Rectal smooth muscle tissue (tissue), 1 donor: ENCODE measurements at regions not wholly inside any gene's neighbourhood (a gene's known extent, or its start where the extent isn't known, plus 50 kb on each side); places are given as distances from the start of the nearest gene placed in this dataset.

Experiments
- H3K27ac ChIP-seq: one replicate; pipeline ENCODE4 v1.7.0; 2013; ENCODE audit warnings: low read depth, low read length, inconsistent platforms
- H3K27me3 ChIP-seq: one replicate; pipeline ENCODE4 v1.7.0; 2013; ENCODE audit warnings: low read length; ENCODE audit not compliant: control insufficient read depth, insufficient read depth
- H3K36me3 ChIP-seq: one replicate; pipeline ENCODE4 v1.7.0; 2013; ENCODE audit warnings: low read length; ENCODE audit not compliant: control insufficient read depth, insufficient read depth
- H3K4me1 ChIP-seq: one replicate; pipeline ENCODE4 v1.7.0; 2013; ENCODE audit warnings: low read length; ENCODE audit not compliant: control insufficient read depth, insufficient read depth
- H3K4me3 ChIP-seq: one replicate; pipeline ENCODE4 v1.7.0; 2013; ENCODE audit warnings: low read length
- H3K9ac ChIP-seq: one replicate; pipeline ENCODE4 v1.7.0; 2013; ENCODE audit warnings: low read length

DNA sequence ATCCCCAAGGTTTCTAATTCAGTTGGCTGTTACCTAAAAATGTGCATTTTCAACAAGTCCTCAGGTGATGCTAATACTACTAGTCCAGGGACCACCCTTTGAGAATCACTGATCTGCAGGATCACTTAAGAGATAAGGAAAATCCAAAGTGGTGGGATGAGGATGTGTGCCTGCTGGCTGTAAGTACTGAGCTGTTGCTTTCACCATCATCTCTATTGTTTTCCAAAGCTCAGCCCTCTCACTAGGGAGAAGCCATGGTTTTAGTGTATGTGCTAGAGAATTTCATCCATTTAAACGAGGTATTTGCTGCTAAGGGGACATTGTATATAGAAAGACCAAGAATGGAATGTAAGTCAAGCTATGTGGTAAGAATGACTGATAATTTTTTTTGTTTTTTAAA is 202.3 kb downstream of the KIF21A start:
- no peak overlapping the region for H3K9ac ChIP-seq
- no peaks in the 10 kb centered on the region for H3K36me3 ChIP-seq
- H3K27ac ChIP-seq = no peak overlapping the region
- H3K4me3 ChIP-seq = no peak overlapping the region
- no peaks in the 10 kb centered on the region for H3K27me3 ChIP-seq
- peaks cover 3% of the 10 kb centered on the region for H3K4me1 ChIP-seq

DNA sequence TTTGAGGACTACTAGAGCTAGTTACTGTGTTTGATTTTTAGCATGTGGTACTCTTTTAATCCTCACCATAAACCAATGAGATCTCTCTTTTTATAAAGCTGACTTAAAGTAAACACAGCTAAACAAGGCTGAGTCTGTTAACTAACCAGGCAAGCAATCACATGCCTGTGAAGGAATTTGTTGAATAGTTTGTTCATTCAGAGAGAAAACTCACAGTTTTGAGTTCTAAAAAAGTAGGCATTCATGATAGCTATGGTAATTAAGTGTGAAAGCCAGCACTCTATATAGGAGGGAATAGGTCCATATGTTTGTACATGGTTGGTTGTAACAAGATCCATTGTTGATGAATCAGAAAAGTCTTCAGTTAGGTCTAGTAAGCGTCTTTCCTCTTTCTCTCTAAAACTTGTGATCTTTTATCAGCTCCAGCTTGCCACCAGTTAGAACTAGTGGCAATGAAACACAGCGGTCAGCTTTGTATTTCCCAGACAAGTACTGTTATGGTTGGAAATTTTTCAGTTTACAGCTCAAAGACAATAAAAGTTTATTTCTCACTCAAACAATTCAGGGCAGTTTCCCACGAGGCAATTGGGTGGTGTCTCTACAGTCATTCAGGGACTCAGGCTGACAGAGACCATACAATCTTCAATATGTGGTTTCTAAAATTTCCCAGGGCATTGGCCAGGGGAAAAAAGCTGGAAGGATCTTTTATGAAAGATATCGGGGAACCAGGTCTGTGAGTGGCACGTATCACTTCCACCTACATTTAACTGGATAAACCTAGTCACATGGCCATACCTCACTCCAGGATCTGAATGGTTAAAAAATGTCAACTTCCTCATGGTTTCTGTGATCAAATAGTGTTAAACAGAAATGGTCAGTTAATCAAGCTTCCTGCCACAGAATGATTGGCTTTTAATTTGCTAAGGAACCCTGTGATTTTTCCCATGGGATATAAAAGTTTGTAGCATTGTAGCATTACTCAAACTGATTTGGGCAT is 203.1 kb downstream of the KIF21A start:
- Histone ChIP-seq H3K36me3 (no peaks in the 10 kb centered on the region), H3K27me3 (no peaks in the 10 kb centered on the region), H3K27ac (no peak overlapping the region), H3K9ac (no peak overlapping the region), H3K4me3 (no peak overlapping the region), H3K4me1 (peaks cover 3% of the 10 kb centered on the region)

DNA sequence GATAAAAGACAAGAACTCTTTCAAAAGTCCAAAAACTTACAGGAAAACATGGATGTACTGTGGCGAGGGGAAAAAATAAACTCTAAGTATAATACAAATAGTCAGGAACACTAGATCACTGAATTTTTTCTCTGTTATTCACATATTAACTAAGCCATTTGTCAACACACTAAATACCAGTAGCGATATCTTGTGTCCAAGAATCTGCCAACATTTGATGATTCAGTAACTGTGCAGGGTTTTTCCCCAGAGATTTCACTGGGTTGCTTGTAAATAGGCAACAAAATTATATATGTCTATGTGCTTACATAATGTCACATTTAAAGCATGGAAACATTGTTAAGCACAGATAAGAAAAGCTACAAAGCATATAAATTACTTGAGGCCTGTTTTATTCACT is 205.9 kb downstream of the KIF21A start:
- Histone ChIP-seq H3K4me1 (peaks cover 3% of the 10 kb centered on the region), H3K4me3 (no peak overlapping the region), H3K27me3 (no peaks in the 10 kb centered on the region), H3K27ac (no peak overlapping the region), H3K9ac (no peak overlapping the region), H3K36me3 (no peaks in the 10 kb centered on the region)

DNA sequence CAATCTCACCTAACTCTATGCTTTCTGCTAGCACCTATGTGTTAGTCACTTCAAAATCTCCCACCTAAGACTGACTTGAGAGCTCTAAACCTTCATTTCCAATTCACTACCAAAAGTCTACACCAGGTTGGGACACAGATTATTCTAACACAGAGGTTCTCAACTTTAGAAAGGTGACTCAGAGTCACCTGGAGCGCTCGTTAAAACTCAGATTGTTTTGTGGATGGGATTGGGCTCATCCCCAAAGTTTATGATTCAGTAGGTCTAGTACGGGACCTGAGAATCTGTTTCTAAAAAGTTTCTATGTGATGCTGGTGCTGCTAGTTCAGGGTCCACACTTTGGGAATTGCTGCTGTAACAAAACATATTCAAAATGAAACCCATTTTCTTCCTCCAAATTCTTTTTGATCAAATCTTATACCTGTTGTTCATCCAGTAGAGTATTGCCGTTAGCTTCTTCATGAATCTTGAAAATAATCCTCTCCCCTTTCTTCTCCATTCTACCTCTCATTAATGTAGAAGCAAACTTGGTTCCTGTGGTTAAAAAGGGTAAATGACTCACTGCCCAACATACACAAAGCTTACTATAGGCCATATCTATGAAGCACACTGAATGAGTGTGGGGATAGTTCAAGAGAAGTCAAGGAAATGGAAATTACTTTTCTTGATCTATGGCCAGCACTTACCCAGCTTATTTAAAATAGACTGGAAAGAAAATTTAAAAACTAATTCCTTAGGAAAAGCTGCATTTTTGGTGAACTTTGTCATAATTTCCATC is 206.7 kb downstream of the KIF21A start:
- Histone ChIP-seq H3K4me1 (peaks cover 3% of the 10 kb centered on the region), H3K4me3 (no peak overlapping the region), H3K36me3 (no peaks in the 10 kb centered on the region), H3K9ac (no peak overlapping the region), H3K27ac (no peak overlapping the region), H3K27me3 (no peaks in the 10 kb centered on the region)

DNA sequence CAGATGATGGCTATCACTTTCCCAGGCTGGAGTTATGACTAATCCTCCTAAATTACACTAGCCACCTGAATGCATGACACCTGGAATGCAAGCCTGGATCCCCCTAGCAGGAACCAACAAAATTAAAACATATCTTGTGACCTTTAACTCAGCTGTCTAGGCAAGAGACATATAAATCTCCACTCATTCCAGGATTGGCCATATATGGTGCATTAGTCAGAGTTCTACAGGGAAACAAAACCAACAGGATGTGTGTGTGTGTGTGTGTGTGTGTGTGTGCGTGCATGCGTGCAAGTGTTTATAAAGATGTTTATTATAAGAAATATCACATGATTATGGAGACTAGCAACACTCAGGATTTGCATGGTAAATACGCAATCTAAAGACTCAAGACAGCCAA is 212.8 kb downstream of the KIF21A start:
- Histone ChIP-seq H3K27me3 (no peaks in the 10 kb centered on the region), H3K36me3 (no peaks in the 10 kb centered on the region), H3K4me1 (no peaks in the 10 kb centered on the region), H3K27ac (no peak overlapping the region), H3K9ac (no peak overlapping the region), H3K4me3 (no peak overlapping the region)

DNA sequence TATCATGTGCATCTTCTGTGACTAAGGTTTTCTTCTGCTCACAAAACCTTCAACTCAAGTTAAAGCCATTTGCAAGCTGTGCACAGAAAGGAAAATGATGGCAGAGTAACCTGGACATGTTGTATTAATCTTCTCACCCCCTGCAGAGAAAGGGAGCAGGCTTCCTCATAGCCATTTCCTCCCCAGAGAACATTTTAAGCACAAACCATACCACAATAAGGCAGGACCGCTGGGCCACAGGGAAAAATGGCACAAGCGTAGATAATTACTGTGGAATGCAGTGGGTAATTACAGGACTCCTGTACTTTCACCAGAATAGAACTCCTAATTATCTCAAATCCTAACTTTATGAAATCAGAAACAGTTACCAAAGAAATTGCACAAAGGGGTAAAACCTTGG is 215.7 kb downstream of the KIF21A start:
- H3K27me3 ChIP-seq = no peaks in the 10 kb centered on the region
- H3K4me3 ChIP-seq = no peak overlapping the region
- no peak overlapping the region for H3K27ac ChIP-seq
- H3K4me1 ChIP-seq = no peaks in the 10 kb centered on the region
- no peaks in the 10 kb centered on the region for H3K36me3 ChIP-seq
- H3K9ac ChIP-seq = no peak overlapping the region

DNA sequence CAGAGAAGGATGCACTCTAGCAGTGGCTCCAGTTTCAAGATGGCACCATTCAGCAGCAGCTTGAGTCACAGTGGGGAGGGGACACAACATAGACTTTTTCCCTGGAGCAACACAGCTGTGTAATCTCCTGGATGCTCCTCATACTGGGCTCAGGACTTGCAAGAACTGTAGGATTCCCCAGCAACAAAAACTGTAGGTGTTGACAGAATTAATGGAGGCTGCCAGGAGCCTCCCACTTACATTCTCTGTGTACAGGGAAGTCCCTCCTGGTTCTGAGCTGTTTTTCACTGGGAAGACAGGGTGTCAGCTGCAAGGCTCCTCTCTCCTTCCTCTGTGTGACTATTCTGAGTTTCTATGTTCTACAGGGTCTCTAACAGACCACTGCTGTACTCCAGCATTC is 217.9 kb downstream of the KIF21A start:
- no peaks in the 10 kb centered on the region for H3K27me3 ChIP-seq
- no peak overlapping the region for H3K4me3 ChIP-seq
- no peaks in the 10 kb centered on the region for H3K36me3 ChIP-seq
- H3K9ac ChIP-seq = no peak overlapping the region
- no peaks in the 10 kb centered on the region for H3K4me1 ChIP-seq
- H3K27ac ChIP-seq = no peak overlapping the region

DNA sequence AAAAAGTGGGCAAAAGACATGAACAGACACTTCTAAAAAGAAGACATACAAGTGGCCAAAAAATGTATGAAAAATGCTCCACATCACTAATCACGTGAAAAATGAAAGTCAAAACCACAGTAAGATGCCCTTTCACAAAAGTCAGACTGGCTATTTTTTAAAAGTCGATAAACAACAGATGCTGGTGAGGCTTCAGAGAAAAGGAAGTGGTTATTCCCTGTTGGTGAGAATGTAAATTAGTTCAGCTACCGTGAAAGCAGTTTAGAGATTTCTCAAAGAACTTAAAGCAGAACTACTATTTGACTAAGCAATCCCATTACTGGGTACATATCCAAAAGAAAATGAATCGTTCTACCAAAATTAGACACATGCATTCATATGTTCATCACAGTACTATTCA is 237.0 kb downstream of the KIF21A start:
- H3K27me3 ChIP-seq = no peaks in the 10 kb centered on the region
- no peak overlapping the region for H3K4me3 ChIP-seq
- no peak overlapping the region for H3K9ac ChIP-seq
- H3K27ac ChIP-seq = no peak overlapping the region
- no peaks in the 10 kb centered on the region for H3K4me1 ChIP-seq
- H3K36me3 ChIP-seq = no peaks in the 10 kb centered on the region

DNA sequence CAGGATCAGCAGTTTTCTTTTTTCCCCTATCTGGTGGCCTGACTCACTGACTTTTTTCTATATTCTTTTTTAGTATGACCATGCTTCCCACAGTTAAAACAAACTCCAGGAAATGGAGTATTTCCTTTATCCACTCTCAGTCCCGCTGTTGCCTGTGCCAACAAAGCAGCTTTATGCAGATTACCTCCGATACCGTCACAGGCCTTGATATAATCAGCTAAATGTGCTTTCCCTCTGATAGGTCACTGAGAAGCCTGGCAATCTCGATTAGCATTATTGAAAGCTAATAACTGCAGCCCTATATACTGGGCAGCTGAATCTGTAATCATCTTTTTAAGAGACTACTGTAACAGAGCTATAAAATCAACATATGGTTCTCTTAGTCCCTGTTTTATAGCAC is 243.6 kb downstream of the KIF21A start:
- no peaks in the 10 kb centered on the region for H3K36me3 ChIP-seq
- no peak overlapping the region for H3K4me3 ChIP-seq
- no peak overlapping the region for H3K9ac ChIP-seq
- H3K27me3 ChIP-seq = no peaks in the 10 kb centered on the region
- no peak overlapping the region for H3K27ac ChIP-seq
- no peaks in the 10 kb centered on the region for H3K4me1 ChIP-seq

DNA sequence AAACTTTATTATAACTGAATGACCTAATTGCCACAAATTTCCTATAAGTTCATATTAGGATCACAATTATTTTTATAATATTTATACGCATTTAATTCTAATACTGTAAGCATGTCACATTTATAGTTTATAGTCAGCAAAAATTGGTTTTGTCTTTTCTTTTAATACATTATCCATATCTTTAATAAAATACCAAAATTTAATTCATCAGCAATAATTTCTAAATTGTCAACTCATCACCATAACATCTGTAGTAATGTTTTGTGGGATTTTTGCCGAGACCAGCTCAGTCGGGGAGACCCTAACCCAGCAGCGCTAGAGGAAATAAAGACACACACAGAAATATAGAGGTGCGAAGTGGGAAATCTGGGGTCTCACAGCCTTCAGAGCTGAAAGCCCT is 254.2 kb downstream of the KIF21A start:
- Histone ChIP-seq H3K4me3 (no peak overlapping the region), H3K36me3 (no peaks in the 10 kb centered on the region), H3K4me1 (no peaks in the 10 kb centered on the region), H3K9ac (no peak overlapping the region), H3K27me3 (no peaks in the 10 kb centered on the region), H3K27ac (no peak overlapping the region)

DNA sequence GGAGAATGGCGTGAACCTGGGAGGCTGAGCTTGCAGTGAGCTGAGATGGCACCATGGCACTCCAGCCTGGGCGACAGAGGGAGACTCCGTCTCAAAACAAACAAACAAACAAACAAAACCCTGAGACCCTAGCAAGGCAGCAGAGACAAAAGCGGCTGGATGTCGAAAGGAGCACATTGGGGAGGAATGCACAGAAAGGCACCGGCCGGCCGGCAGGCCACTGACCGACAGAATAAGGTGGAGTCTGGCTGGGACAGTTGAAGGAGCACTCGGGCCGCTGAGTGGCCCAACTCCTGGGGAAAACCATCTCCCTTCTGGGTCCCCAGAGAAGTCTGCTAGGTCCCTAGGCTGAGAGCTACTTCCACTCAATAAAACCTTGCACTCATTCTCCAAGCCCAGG is 256.2 kb downstream of the KIF21A start:
- Histone ChIP-seq H3K27ac (no peak overlapping the region), H3K9ac (no peak overlapping the region), H3K36me3 (no peaks in the 10 kb centered on the region), H3K4me3 (no peak overlapping the region), H3K4me1 (no peaks in the 10 kb centered on the region), H3K27me3 (no peaks in the 10 kb centered on the region)

DNA sequence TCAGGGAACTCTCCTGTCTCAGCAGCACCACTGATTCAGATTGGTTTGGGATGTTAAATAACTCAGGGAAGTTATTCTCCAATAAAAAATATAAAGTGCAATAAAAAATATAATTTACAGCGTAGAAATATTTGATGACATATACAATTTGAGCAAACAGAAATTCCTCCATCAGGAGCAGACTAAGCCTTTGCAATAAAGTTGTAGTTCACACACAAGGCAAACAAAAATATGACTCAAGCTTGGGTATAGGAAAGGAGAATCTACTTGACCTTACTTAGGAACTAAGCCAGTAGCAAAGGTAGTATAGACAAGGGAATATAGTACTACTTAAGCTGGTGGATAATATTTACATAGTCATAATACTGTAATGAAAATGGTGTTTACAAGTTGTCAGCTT is 264.1 kb downstream of the KIF21A start:
- Histone ChIP-seq H3K36me3 (no peaks in the 10 kb centered on the region), H3K4me1 (no peaks in the 10 kb centered on the region)

More for the DNA sequence above, 264.1 kb downstream of the KIF21A start:
- H3K9ac ChIP-seq = no peak overlapping the region
- no peak overlapping the region for H3K27ac ChIP-seq
- no peak overlapping the region for H3K4me3 ChIP-seq
- H3K27me3 ChIP-seq = no peaks in the 10 kb centered on the region
